UCSD-AML1 (cell line): ENCODE measurements at regions not wholly inside any gene's neighbourhood (a gene's known extent, or its start where the extent isn't known, plus 50 kb on each side); places are given as distances from the start of the nearest gene placed in this dataset.

Experiments used
- DNase-seq: peaks from one replicate; lab custom pipeline; 2025; ENCODE audit not compliant: unreplicated experiment; lab: John Stamatoyannopoulos, UW

GRCh38 chr1:110816945-110817344, 56.0 kb upstream of the CD53 start:
- DNase-seq = no peak

- DNase-seq = no peak
These were observed 61.4 kb upstream of the CD53 start for GRCh38 chr1:110811529-110811928.

GRCh38 chr1:110800079-110800478, 72.9 kb upstream of the CD53 start:
- no peak for DNase-seq

- DNase-seq = no peak
These were observed 74.2 kb upstream of the CD53 start for GRCh38 chr1:110798691-110799256.

GRCh38 chr1:110788673-110789072, 84.3 kb upstream of the CD53 start:
- DNase-seq = no peak

- peak; percentile 49 for DNase-seq
These were observed 85.4 kb upstream of the CD53 start for GRCh38 chr1:110787328-110788071.

GRCh38 chr1:110786802-110787327, 86.1 kb upstream of the CD53 start:
- DNase-seq = no peak

- no peak for DNase-seq
These were observed 87.3 kb upstream of the CD53 start for GRCh38 chr1:110785612-110786011.

- DNase-seq = no peak
These were observed 87.9 kb upstream of the CD53 start for GRCh38 chr1:110785055-110785454.

- no peak for DNase-seq
These were observed 89.5 kb upstream of the CD53 start for GRCh38 chr1:110783292-110783918.

GRCh38 chr1:110781525-110781924, 91.4 kb upstream of the CD53 start:
- no peak for DNase-seq

GRCh38 chr1:110780600-110781484, 92.1 kb upstream of the CD53 start:
- peak; percentile 34 for DNase-seq

GRCh38 chr1:110779636-110780035, 93.3 kb upstream of the CD53 start:
- DNase-seq = no peak

- DNase-seq = no peak
These were observed 94.1 kb upstream of the CD53 start for GRCh38 chr1:110778821-110779220.

- no peak for DNase-seq
These were observed 95.7 kb upstream of the CD53 start for GRCh38 chr1:110777228-110777627.

- DNase-seq = no peak
These were observed 98.5 kb upstream of the CD53 start for GRCh38 chr1:110774398-110774797.

- DNase-seq = no peak
These were observed 99.1 kb upstream of the KCNA3 start for GRCh38 chr1:110773813-110774212.

- no peak for DNase-seq
These were observed 96.7 kb upstream of the KCNA3 start for GRCh38 chr1:110771245-110772022.

- DNase-seq = no peak
These were observed 96.1 kb upstream of the KCNA3 start for GRCh38 chr1:110770832-110771231.

- DNase-seq = no peak
These were observed 93.9 kb upstream of the KCNA3 start for GRCh38 chr1:110768605-110769004.

- DNase-seq = no peak
These were observed 91.6 kb upstream of the KCNA3 start for GRCh38 chr1:110766336-110766647.
